GM12892 (cell line): ENCODE measurements at regions not wholly inside any gene's neighbourhood (a gene's known extent, or its start where the extent isn't known, plus 50 kb on each side); places are given as distances from the start of the nearest gene placed in this dataset.

ENCODE experiments used
- DNase-seq: peaks from one replicate; pipeline ENCODE4 v3.0.0; 2011; ENCODE audit not compliant: insufficient read length
- FAIRE-seq: peaks from 2 replicates; lab custom pipeline; 2011; peaks lifted over from hg19 to GRCh38; lab: Jason Lieb, UNC
- POLR2A ChIP-seq: IDR thresholded peaks from 2 replicates; pipeline ENCODE4 v1.6.1; 2011; ENCODE audit warnings: low read depth, low read length, control low read depth
- POLR2AphosphoS5 ChIP-seq: IDR thresholded peaks from 2 replicates; pipeline ENCODE4 v1.6.1; 2011; ENCODE audit warnings: low read depth, low read length, control low read depth
- TAF1 ChIP-seq: IDR thresholded peaks from 2 replicates; pipeline ENCODE4 v1.6.1; 2011; ENCODE audit warnings: low read depth, mild to moderate bottlenecking, control low read depth, low read length, borderline replicate concordance

DNA sequence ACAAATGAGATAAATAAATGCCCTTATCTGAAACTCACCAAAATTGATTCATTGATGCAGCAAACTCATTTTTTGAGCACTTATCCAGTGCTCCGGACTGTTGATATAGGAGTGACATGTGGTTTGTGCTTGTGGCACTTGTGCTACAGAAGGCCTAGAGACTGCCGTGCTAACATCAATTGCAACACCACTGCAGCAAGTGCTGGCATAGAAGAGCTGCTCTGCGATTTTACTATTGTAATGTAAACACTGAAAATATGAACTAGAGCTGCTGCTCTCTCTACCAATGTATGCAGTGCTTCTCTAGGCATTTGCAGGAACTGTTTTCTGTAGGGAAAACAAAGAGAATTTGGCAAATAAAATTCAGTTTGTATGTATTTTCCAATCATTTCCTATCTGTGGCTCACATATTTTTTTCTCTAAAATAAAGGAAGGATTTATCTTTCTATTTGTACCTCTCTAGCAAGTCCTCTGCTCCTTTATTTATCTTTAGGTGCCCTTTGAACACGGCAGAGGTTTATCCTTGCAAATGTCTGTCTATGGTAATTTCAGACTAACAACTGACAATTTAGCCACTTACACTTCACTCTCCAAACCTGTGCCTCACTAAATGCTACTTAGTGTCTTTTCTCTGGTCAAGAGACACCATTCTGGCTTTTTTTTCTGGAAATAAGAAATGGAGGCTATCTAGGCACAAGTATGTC, 409.5 kb upstream of the ADGRL2 start:
- TF ChIP-seq POLR2A (no peak), POLR2AphosphoS5 (no peak), TAF1 (no peak)
- FAIRE-seq (no peak), DNase-seq (no peak)

DNA sequence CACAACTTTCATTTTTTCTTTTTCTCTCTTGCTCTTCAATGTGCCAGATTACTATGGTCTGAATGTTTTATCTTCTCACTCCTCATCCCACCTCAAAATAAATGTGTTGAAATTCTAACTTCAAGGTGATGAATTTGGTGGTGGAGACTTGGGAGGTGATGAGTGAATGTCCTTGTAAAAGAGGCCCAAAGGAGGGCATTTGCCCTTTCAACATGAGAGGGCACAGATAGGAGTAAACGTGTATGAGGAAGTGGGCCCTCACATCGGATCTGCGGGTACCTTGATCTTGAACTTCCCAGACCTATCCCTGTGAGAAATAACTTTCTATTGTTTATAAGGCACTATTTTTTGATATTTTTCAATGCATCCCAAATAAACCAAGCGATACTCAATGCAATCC, 412.3 kb upstream of the ADGRL2 start:
- no peak for DNase-seq
- FAIRE-seq: no peak
- TF ChIP-seq TAF1: no peak
- no peak for TF ChIP-seq POLR2A

DNA sequence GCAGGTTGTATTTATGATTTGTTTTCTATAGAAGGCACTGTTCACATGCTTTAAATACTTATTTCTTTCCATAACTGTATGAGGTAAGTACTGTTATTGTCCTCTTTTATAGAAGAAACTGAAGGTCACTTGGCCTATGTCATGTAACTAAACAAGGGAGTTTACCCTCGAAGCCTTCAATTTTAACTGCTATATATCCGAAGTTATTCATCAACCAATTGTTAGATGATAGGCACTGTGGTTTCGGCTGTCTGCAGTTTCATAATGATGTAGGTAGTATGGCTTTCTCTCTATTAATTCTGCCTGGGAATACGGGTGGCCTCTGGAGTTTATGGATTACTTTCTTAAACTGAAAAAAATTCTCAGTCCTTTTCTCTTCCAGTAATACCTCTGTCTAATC, 413.3 kb upstream of the ADGRL2 start:
- DNase-seq: no peak
- FAIRE-seq: no peak
- TF ChIP-seq POLR2AphosphoS5 (no peak), POLR2A (no peak), TAF1 (no peak)

DNA sequence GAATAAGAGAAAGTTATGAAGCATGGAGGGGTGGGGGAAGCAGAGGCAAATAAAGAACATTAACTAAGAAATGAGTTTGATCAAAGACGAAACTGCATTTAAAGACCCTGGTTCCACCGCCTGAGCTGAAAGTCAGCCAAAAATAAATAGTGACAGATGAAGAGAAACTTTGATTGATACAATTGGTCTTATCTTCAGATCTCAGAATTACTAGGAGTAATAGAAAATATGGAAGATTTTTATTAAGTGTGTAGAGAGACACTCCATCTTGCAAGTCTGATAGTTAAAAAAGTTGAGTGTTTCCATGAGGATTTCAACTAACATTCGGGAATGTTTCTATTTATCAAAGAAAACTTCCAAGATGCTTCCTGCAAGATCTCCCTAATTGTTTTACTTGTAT, 418.2 kb upstream of the ADGRL2 start:
- TF ChIP-seq POLR2AphosphoS5: no peak
- TF ChIP-seq POLR2A: no peak
- TF ChIP-seq TAF1: no peak
- FAIRE-seq: no peak

DNA sequence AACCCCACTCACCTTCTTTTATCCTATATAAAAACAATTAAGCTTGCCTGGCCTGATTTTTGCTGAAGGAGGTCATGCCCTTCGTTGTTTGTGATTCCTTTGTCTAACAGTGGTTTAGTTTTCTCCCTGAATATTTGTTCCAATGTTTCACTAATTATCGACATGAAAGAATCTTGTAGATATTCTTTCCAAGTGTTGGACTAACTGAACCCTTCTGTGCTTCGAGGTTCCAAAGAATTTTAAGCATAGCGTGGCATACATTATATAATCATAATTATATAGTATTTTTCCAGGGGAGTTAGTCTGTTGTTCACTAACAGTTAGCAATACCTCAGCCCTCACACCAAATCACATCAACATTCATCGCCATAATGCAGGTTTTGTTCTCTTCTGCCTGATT, 418.9 kb upstream of the ADGRL2 start:
- no peak for FAIRE-seq
- no peak for DNase-seq
- no peak for TF ChIP-seq POLR2A
- no peak for TF ChIP-seq TAF1
- TF ChIP-seq POLR2AphosphoS5: no peak

More for the DNA sequence above, 418.2 kb upstream of the ADGRL2 start:
- DNase-seq: no peak

DNA sequence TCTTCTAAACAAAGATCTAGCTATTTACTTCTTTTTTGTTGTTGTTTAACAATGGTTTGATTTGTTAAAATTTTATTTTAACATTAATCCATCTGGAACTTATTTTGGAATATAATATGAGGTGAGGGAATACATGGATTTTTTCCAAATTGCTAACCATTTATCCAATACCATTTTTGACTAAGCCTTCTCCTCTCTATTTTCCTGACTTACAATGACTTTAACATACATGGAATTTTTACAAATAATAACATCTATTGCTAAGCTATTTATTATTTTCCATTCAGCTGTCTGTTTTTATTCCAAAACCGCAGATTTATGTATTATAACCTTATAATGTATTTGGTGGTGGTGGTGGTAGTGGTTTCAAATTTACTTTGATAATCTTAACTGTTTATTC, 420.3 kb upstream of the ADGRL2 start:
- no peak for TF ChIP-seq TAF1
- TF ChIP-seq POLR2AphosphoS5: no peak
- TF ChIP-seq POLR2A: no peak
- FAIRE-seq (no peak), DNase-seq (no peak)

DNA sequence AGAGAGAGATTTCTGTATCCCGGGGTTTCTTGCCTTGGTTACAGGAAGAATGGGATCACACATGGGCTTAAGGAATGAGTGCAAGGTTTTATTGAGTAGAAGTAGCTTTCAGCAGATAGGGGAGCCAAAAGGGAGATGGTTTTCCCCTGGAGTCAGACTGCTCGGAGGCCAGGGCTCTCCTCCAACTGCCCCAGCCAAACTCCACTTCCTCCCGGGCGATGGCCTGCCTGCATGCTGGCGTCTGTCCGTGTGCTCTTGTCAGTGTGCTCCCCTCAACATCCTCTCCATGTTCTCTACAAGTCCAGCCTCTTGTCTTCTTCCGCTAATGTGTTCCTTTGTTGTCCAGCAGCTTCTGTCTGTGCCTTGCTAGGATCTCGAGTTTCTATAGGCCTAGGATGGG, 421.3 kb upstream of the ADGRL2 start:
- FAIRE-seq (no peak), DNase-seq (no peak)
- no peak for TF ChIP-seq TAF1

DNA sequence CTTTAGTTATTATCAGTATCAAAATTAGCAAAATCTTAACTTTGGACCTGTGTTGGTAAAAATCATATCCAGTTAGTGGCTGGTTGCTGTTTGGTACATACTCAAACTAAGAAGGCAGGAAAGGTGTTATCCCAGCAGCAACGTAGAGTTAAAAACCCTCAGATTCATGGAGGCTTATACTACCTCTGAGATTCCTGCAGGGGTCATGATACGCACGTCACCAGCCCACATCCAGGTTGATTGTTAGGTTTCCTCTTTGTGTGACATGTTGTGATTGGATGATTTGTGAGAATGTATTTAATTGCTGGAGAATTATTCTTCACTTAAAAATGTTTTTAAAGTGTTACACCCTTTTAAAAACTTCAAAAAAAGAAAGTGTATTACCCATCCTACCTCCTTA, 423.3 kb upstream of the ADGRL2 start:
- no peak for FAIRE-seq
- TF ChIP-seq POLR2A (no peak), TAF1 (no peak), POLR2AphosphoS5 (no peak)
- no peak for DNase-seq

DNA sequence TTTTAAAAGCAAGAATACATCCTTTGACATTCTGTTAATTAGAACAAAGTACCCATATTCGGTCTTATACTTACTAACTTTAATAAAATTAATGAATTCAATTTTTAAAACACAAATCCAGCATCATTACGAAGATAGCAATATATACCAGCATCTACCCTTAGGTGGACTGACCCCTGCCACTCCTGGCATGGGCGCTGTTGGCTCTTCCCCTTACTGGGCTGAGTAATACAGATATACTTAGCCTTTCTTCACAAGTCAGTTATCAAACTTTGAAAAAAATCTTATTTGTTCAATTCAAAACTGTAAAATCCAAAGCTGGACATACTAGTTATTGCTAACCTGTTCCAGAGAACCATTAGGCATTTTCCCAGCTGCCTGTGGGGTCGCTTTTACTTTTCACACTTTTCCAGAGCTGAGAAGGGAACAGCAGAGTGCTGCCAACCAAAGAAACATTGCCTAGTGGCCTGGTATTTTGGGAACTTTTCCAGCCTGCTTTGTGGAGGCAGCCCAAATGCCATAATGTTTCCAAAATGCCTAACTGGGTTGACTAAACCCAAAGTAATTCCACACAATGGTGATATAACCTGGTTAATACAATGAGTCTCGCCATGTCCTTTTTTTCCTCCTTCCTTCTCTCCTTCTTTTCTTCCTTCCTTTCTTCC, 424.7 kb upstream of the ADGRL2 start:
- FAIRE-seq (no peak), DNase-seq (no peak)
- TF ChIP-seq POLR2AphosphoS5 (no peak), TAF1 (no peak), POLR2A (no peak)

DNA sequence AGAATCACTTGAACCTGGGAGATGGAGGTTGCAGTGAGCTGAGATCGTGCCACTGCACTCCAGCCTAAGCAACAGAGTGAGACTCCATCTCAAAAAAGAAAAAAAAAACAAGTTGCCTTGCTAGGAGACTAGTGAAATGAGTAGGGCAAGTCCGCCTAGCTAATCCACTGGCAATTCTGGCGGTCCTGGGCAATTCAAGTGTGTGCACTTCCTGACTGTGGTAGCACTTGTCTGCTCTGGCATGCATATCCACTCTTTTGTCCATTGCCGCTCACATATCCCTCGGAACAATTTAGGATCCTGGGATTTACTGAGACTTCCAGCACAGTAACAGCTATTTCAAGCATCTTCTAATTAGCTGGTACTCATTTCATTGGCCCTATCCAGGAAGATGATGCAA, 426.3 kb upstream of the ADGRL2 start:
- TF ChIP-seq TAF1: no peak
- no peak for TF ChIP-seq POLR2A
- TF ChIP-seq POLR2AphosphoS5: no peak
- DNase-seq: no peak
- FAIRE-seq: no peak

DNA sequence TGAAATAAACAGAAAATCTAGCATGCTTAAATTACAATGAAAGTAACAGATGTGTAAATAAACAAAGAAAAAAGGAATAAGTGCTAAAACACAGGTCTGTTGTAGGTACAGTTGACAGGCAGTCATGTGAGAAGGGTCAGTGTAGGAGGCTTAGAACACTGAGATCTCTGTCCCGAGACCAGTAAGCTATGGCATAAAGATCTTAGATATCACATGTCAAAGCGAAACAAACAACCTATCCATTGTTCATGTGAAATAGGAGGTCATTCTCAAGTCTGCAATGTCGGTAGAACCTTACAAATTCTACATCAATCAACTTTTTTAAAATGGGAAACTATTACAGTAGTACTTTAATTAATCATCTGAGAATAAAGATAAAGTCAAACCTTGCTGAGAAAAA, 428.9 kb upstream of the ADGRL2 start:
- DNase-seq: no peak
- no peak for TF ChIP-seq POLR2AphosphoS5
- no peak for TF ChIP-seq POLR2A
- TF ChIP-seq TAF1: no peak
- FAIRE-seq: no peak

DNA sequence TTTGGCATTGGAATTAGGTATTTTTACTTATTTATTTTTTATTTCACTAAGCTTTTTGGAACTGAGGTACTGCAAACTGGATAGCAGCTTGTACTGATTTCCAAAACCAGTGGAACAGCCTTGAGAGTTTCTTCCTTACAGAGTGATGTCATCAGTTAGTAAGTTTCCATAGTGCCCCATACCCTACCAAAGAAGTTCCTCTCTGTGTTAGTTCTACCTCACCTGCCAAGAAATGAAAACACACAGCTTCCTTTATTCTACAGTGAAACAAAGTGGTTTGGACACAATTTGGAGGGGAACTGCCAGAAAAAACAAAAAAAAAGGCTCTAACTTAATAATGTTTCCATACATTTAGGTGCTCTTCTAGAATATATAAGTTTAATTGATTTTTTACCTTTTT, 430.9 kb upstream of the ADGRL2 start:
- FAIRE-seq (no peak), DNase-seq (no peak)

More for the DNA sequence above, 430.9 kb upstream of the ADGRL2 start:
- TF ChIP-seq POLR2AphosphoS5: no peak
- no peak for TF ChIP-seq POLR2A
- no peak for TF ChIP-seq TAF1
